Naive thymus-derived CD4-positive, alpha-beta T cell (primary cell): ENCODE measurements at regions not wholly inside any gene's neighbourhood (a gene's known extent, or its start where the extent isn't known, plus 50 kb on each side); places are given as distances from the start of the nearest gene placed in this dataset.

Source experiments
- ATAC-seq: fragments of 150-1000 bp; cut with Tn5 transposase; 2 replicates; pipeline ENCODE4 v1.10.0; 2021; ENCODE audit warnings: mild to moderate bottlenecking, moderate library complexity
- CTCF ChIA-PET: fragments of 350-600 bp; sonication (Branson Sonifier 250); formaldehyde crosslinking; loops from one replicate; lab custom pipeline; 2021; ENCODE audit warnings: antibody characterized with exemption; lab: Charles Lee
- POLR2A ChIA-PET: fragments of 350-600 bp; sonication (Branson Sonifier 250); formaldehyde crosslinking; loops from one replicate; lab custom pipeline; 2021; ENCODE audit warnings: antibody characterized with exemption, inconsistent platforms; lab: Charles Lee
- DNase-seq, 9 donors: peaks; one replicate each; pipeline versions ENCODE4 v3.0.0 to v3.0.0-alpha.2; 2020 to 2022; ENCODE audit warnings: mixed read lengths in 1 of 9
- H3K27ac ChIP-seq: one replicate; pipeline ENCODE4 v1.7.0; 2013; ENCODE audit warnings: mild to moderate bottlenecking, low read depth, low read length, moderate library complexity
- H3K27me3 ChIP-seq, 2 donors: one replicate each; pipeline ENCODE4 v1.7.0; 2013; ENCODE audit warnings: low read length in 2 of 2, mild to moderate bottlenecking in 2 of 2, moderate library complexity in 2 of 2; ENCODE audit not compliant: control insufficient read depth in 2 of 2, insufficient read depth in 2 of 2
- H3K36me3 ChIP-seq, 3 experiments: 1 replicate in 2 of 3; 2 replicates in 1 of 3; pipeline ENCODE4 v1.7.0; 2013; ENCODE audit warnings: low read length in 3 of 3, mild to moderate bottlenecking in 3 of 3, moderate library complexity in 1 of 3; ENCODE audit not compliant: insufficient read depth in 3 of 3, control insufficient read depth in 2 of 3
- H3K4me1 ChIP-seq, 2 donors: one replicate each; pipeline ENCODE4 v1.7.0; 2013; ENCODE audit warnings: low read length in 2 of 2, mild to moderate bottlenecking in 2 of 2, moderate library complexity in 1 of 2; ENCODE audit not compliant: control insufficient read depth in 2 of 2, insufficient read depth in 2 of 2
- H3K4me3 ChIP-seq: 2 replicates; pipeline ENCODE4 v1.7.0; 2013; ENCODE audit warnings: mild to moderate bottlenecking, low read length
- H3K9me3 ChIP-seq, 3 experiments: 1 replicate in 2 of 3; 2 replicates in 1 of 3; pipeline ENCODE4 v1.7.0; 2013; ENCODE audit warnings: low read length in 3 of 3; ENCODE audit not compliant: control insufficient read depth in 2 of 3
- H3K27ac Mint-ChIP-seq, 9 donors: one replicate each; pipeline ENCODE4 v1.8.0; 2020 to 2022; ENCODE audit warnings: mixed read lengths in 9 of 9, mild to moderate bottlenecking in 8 of 9, moderate library complexity in 5 of 9, inconsistent platforms in 2 of 9
- H3K27me3 Mint-ChIP-seq, 5 donors: one replicate each; pipeline ENCODE4 v1.8.0; 2021 to 2022; ENCODE audit warnings: mixed read lengths in 5 of 5, mild to moderate bottlenecking in 1 of 5
- H3K36me3 Mint-ChIP-seq, 5 donors: one replicate each; pipeline ENCODE4 v1.8.0; 2020 to 2022; ENCODE audit warnings: mixed read lengths in 5 of 5, mild to moderate bottlenecking in 3 of 5, inconsistent platforms in 1 of 5
- H3K4me1 Mint-ChIP-seq, 7 donors: one replicate each; pipeline ENCODE4 v1.8.0; 2020 to 2022; ENCODE audit warnings: mixed read lengths in 7 of 7, mild to moderate bottlenecking in 3 of 7, inconsistent platforms in 1 of 7
- H3K4me3 Mint-ChIP-seq, 10 donors: one replicate each; pipeline ENCODE4 v1.8.0; 2020 to 2022; ENCODE audit warnings: mild to moderate bottlenecking in 10 of 10, mixed read lengths in 10 of 10, moderate library complexity in 6 of 10, inconsistent platforms in 2 of 10
- H3K9me3 Mint-ChIP-seq, 11 donors: one replicate each; pipeline ENCODE4 v1.8.0; 2020 to 2022; ENCODE audit warnings: mixed read lengths in 11 of 11, mild to moderate bottlenecking in 4 of 11, inconsistent platforms in 1 of 11, moderate library complexity in 1 of 11
- intact Hi-C, 2 donors: fragments of 100-400 bp; cut with micrococcal nuclease; formaldehyde crosslinking; loops; one replicate each; pipeline ENCODE4 v1.15.1; 2023

GRCh38 chr12:23337213-23337612 lies 612.3 kb downstream of the SOX5 start:
- ChIA-PET POLR2A (no interaction called here), CTCF (no interaction called here)
- ATAC-seq (no peak), DNase-seq (no peak)
- no peak overlapping the region for H3K27ac ChIP-seq
- no peaks in the 10 kb centered on the region for H3K36me3 Mint-ChIP-seq
- H3K27ac Mint-ChIP-seq = no peak overlapping the region
- H3K9me3 Mint-ChIP-seq = peaks cover 0 to 18% (median 3%) of the 10 kb centered on the region in 11 donors
- no peaks in the 10 kb centered on the region for H3K9me3 ChIP-seq
- no peak overlapping the region for H3K4me3 Mint-ChIP-seq
- no peaks in the 10 kb centered on the region for H3K27me3 Mint-ChIP-seq
- H3K4me1 Mint-ChIP-seq = no peaks in the 10 kb centered on the region
- H3K36me3 ChIP-seq = no peaks in the 10 kb centered on the region
- H3K4me1 ChIP-seq = no peaks in the 10 kb centered on the region
- intact Hi-C loops = no loop called here
- H3K4me3 ChIP-seq = no peak overlapping the region
- no peaks in the 10 kb centered on the region for H3K27me3 ChIP-seq

GRCh38 chr12:23340351-23340750 lies 609.1 kb downstream of the SOX5 start:
- H3K4me1 Mint-ChIP-seq = no peaks in the 10 kb centered on the region
- peaks cover 0 to 12% (median 0%) of the 10 kb centered on the region in 11 donors for H3K9me3 Mint-ChIP-seq
- H3K36me3 Mint-ChIP-seq = no peaks in the 10 kb centered on the region
- Histone ChIP-seq H3K27me3 (no peaks in the 10 kb centered on the region), H3K4me3 (no peak overlapping the region), H3K27ac (no peak overlapping the region), H3K36me3 (no peaks in the 10 kb centered on the region), H3K4me1 (no peaks in the 10 kb centered on the region), H3K9me3 (no peaks in the 10 kb centered on the region)
- H3K27ac Mint-ChIP-seq = no peak overlapping the region
- H3K4me3 Mint-ChIP-seq = no peak overlapping the region
- ATAC-seq = no peak
- ChIA-PET CTCF (no interaction called here), POLR2A (no interaction called here)
- no peaks in the 10 kb centered on the region for H3K27me3 Mint-ChIP-seq
- intact Hi-C loops = no loop called here
- DNase-seq = no peak

GRCh38 chr12:23342407-23342806 lies 607.1 kb downstream of the SOX5 start:
- H3K9me3 ChIP-seq = no peaks in the 10 kb centered on the region
- ChIA-PET CTCF (no interaction called here), POLR2A (no interaction called here)
- H3K36me3 ChIP-seq = no peaks in the 10 kb centered on the region
- H3K36me3 Mint-ChIP-seq = no peaks in the 10 kb centered on the region
- ATAC-seq = no peak
- no peak overlapping the region for H3K27ac Mint-ChIP-seq
- no peaks in the 10 kb centered on the region for H3K4me1 ChIP-seq
- H3K4me3 Mint-ChIP-seq = no peak overlapping the region
- intact Hi-C loops = no loop called here
- no peak for DNase-seq
- H3K27me3 ChIP-seq = no peaks in the 10 kb centered on the region
- H3K27me3 Mint-ChIP-seq = no peaks in the 10 kb centered on the region
- no peak overlapping the region for H3K27ac ChIP-seq
- H3K4me3 ChIP-seq = no peak overlapping the region
- H3K9me3 Mint-ChIP-seq = peaks cover 0 to 8% (median 3%) of the 10 kb centered on the region in 11 donors
- H3K4me1 Mint-ChIP-seq = no peaks in the 10 kb centered on the region

GRCh38 chr12:23349564-23349963 lies 599.9 kb downstream of the SOX5 start:
- no peak for DNase-seq
- CTCF ChIA-PET = no interaction called here
- Mint-ChIP-seq H3K27me3 (no peaks in the 10 kb centered on the region), H3K4me1 (no peaks in the 10 kb centered on the region), H3K9me3 (peaks cover 0 to 13% (median 2%) of the 10 kb centered on the region in 11 donors), H3K4me3 (no peak overlapping the region), H3K27ac (no peak overlapping the region), H3K36me3 (no peaks in the 10 kb centered on the region)
- Histone ChIP-seq H3K4me3 (no peak overlapping the region), H3K27me3 (no peaks in the 10 kb centered on the region), H3K36me3 (no peaks in the 10 kb centered on the region), H3K9me3 (no peaks in the 10 kb centered on the region), H3K27ac (no peak overlapping the region), H3K4me1 (no peaks in the 10 kb centered on the region)
- ATAC-seq = no peak
- POLR2A ChIA-PET = no interaction called here
- intact Hi-C loops = no loop called here

GRCh38 chr12:23350808-23351207 lies 598.7 kb downstream of the SOX5 start:
- Histone ChIP-seq H3K4me3 (no peak overlapping the region), H3K27ac (no peak overlapping the region), H3K9me3 (no peaks in the 10 kb centered on the region), H3K27me3 (no peaks in the 10 kb centered on the region), H3K36me3 (no peaks in the 10 kb centered on the region), H3K4me1 (no peaks in the 10 kb centered on the region)
- ChIA-PET CTCF (no interaction called here), POLR2A (no interaction called here)
- Mint-ChIP-seq H3K4me1 (no peaks in the 10 kb centered on the region), H3K27me3 (no peaks in the 10 kb centered on the region), H3K36me3 (no peaks in the 10 kb centered on the region), H3K9me3 (peaks cover 0 to 13% (median 2%) of the 10 kb centered on the region in 11 donors), H3K27ac (no peak overlapping the region), H3K4me3 (no peak overlapping the region)
- intact Hi-C loops = no loop called here
- DNase-seq = no peak
- no peak for ATAC-seq

- no peaks in the 10 kb centered on the region for H3K27me3 Mint-ChIP-seq
- H3K36me3 ChIP-seq = no peaks in the 10 kb centered on the region
- H3K27ac Mint-ChIP-seq = no peak overlapping the region
- intact Hi-C loops = no loop called here
- POLR2A ChIA-PET = no interaction called here
- CTCF ChIA-PET = no interaction called here
- H3K4me3 Mint-ChIP-seq = no peak overlapping the region
- no peaks in the 10 kb centered on the region for H3K4me1 ChIP-seq
- peaks cover 0 to 13% (median 2%) of the 10 kb centered on the region in 11 donors for H3K9me3 Mint-ChIP-seq
- H3K4me3 ChIP-seq = no peak overlapping the region
- H3K27ac ChIP-seq = no peak overlapping the region
- no peaks in the 10 kb centered on the region for H3K36me3 Mint-ChIP-seq
- ATAC-seq (no peak), DNase-seq (no peak)
- H3K4me1 Mint-ChIP-seq = no peaks in the 10 kb centered on the region
- H3K9me3 ChIP-seq = no peaks in the 10 kb centered on the region
- H3K27me3 ChIP-seq = no peaks in the 10 kb centered on the region
Observed at GRCh38 chr12:23352670-23353069, 596.8 kb downstream of the SOX5 start.

- Mint-ChIP-seq H3K9me3 (peaks cover 0 to 13% (median 2%) of the 10 kb centered on the region in 11 donors), H3K27me3 (no peaks in the 10 kb centered on the region), H3K27ac (no peak overlapping the region), H3K36me3 (no peaks in the 10 kb centered on the region), H3K4me3 (no peak overlapping the region), H3K4me1 (no peaks in the 10 kb centered on the region)
- H3K36me3 ChIP-seq = no peaks in the 10 kb centered on the region
- no peak overlapping the region for H3K27ac ChIP-seq
- H3K4me3 ChIP-seq = no peak overlapping the region
- H3K27me3 ChIP-seq = no peaks in the 10 kb centered on the region
- DNase-seq = no peak
- no peaks in the 10 kb centered on the region for H3K4me1 ChIP-seq
- CTCF ChIA-PET = interaction anchor here (0.7 kb wide), 1 partner anchor 408 kb away, joined by 3 read pairs; no protein-coding TSS in a partner anchor
- intact Hi-C loops = no loop called here
- POLR2A ChIA-PET = no interaction called here
- no peaks in the 10 kb centered on the region for H3K9me3 ChIP-seq
- no peak for ATAC-seq
Observed at GRCh38 chr12:23354800-23355199, 594.7 kb downstream of the SOX5 start.
